Colonic mucosa (tissue), 4 donors: ENCODE measurements at regions not wholly inside any gene's neighbourhood (a gene's known extent, or its start where the extent isn't known, plus 50 kb on each side); places are given as distances from the start of the nearest gene placed in this dataset.

Experiments used
- DNase-seq: peaks from one replicate; pipeline ENCODE4 v3.0.0-alpha.2; 2020
- H3K27ac ChIP-seq: fragments of 200-600 bp; one replicate; pipeline ENCODE4 v1.8.0; 2021
- H3K27me3 ChIP-seq: fragments of 200-600 bp; one replicate; pipeline ENCODE4 v1.8.0; 2021
- H3K36me3 ChIP-seq: fragments of 200-600 bp; one replicate; pipeline ENCODE4 v1.8.0; 2021
- H3K4me1 ChIP-seq: fragments of 200-600 bp; one replicate; pipeline ENCODE4 v1.8.0; 2021; ENCODE audit warnings: mild to moderate bottlenecking
- H3K4me3 ChIP-seq: fragments of 200-600 bp; one replicate; pipeline ENCODE4 v1.8.0; 2021
- H3K9ac ChIP-seq, 2 donors: one replicate each; pipeline ENCODE4 v1.7.0; 2013; ENCODE audit warnings: control low read depth in 2 of 2, low read depth in 2 of 2, low read length in 2 of 2
- H3K9me3 ChIP-seq: fragments of 200-600 bp; one replicate; pipeline ENCODE4 v1.8.0; 2021
- CTCF ChIP-seq: fragments of 200-600 bp; IDR thresholded peaks from one replicate; pipeline ENCODE4 v1.8.0; 2022; ENCODE audit warnings: antibody characterized with exemption, mild to moderate bottlenecking
- intact Hi-C: fragments of 100-400 bp; cut with DNase I; formaldehyde crosslinking; loops from one replicate; pipeline ENCODE4 v1.14.1; 2022
- donor health status: healthy.
- donor health status: DM: no; HTN: no; CAD: no.
- donor health status: DM: no; HTN: no; CAD: no.

DNA sequence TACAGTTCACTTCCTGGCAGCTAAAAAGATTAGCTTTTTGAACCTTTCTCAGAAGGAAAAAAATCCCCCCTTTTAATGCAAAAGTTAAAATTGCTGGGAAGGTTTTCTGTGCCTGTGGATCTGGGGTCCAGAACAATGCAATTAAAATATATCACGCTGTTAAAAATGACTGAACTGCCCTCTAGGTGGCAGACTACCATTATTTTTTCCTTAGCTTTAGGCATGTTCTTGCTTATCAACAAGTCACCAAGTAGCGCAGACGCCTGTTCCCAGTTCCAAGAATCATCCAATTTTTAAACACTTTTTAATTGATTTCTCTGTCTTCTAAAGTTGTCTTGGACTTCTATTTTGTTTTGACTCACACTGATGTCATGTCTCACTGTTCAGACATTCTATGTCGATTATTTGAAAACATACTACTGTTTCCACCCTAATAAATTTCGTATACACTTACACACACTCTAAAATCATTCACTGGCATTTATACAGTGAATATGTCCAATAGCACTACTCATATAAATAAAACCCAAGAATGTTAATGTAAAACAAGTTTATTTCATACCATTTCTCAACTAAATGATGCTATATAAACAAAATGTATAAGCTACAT, 661.6 kb downstream of the RAPGEF2 start:
- Histone ChIP-seq H3K4me1 (no peaks in the 10 kb centered on the region), H3K4me3 (no peak overlapping the region), H3K9me3 (no peaks in the 10 kb centered on the region), H3K27me3 (no peaks in the 10 kb centered on the region), H3K36me3 (no peaks in the 10 kb centered on the region), H3K27ac (no peak overlapping the region), H3K9ac (no peak overlapping the region)
- peak; percentile 41 for TF ChIP-seq CTCF
- peak; percentile 19 for DNase-seq
- intact Hi-C loops: no loop called here

DNA sequence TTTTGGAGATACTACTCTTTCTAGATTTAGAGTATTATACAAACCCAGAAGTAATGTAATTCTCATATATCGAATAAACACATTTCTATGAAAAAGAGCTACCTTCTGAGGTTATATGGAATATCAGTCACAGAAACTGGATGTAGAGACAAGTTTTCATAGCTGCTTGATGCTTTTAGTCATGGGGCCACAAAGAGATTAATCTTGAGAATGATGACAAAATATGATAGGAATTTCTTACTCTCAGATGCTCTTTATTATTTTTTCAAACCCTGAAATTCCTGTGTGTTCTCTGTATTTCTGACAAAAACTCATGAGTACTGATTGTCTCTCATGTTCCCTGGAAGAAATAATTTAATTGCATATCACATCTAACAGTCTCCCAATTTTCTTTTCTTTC, 662.5 kb downstream of the RAPGEF2 start:
- DNase-seq: no peak
- no peaks in the 10 kb centered on the region for H3K27me3 ChIP-seq
- no peak overlapping the region for H3K4me3 ChIP-seq
- intact Hi-C loops: no loop called here
- H3K36me3 ChIP-seq: no peaks in the 10 kb centered on the region
- no peak overlapping the region for H3K27ac ChIP-seq
- H3K9me3 ChIP-seq: no peaks in the 10 kb centered on the region
- H3K4me1 ChIP-seq: no peaks in the 10 kb centered on the region
- no peak overlapping the region for H3K9ac ChIP-seq
- no peak for TF ChIP-seq CTCF

- intact Hi-C loops: no loop called here
- Histone ChIP-seq H3K9ac (no peak overlapping the region), H3K4me1 (no peaks in the 10 kb centered on the region), H3K36me3 (no peaks in the 10 kb centered on the region), H3K27ac (no peak overlapping the region), H3K4me3 (no peak overlapping the region), H3K27me3 (no peaks in the 10 kb centered on the region), H3K9me3 (no peaks in the 10 kb centered on the region)
- TF ChIP-seq CTCF: no peak
- no peak for DNase-seq
These were observed 663.4 kb downstream of the RAPGEF2 start for GRCh38 chr4:159766241-159766640.

- H3K9me3 ChIP-seq: no peaks in the 10 kb centered on the region
- H3K4me3 ChIP-seq: no peak overlapping the region
- no peaks in the 10 kb centered on the region for H3K27me3 ChIP-seq
- no peaks in the 10 kb centered on the region for H3K36me3 ChIP-seq
- no peak for DNase-seq
- no peak overlapping the region for H3K27ac ChIP-seq
- TF ChIP-seq CTCF: no peak
- H3K9ac ChIP-seq: no peak overlapping the region
- intact Hi-C loops: no loop called here
- H3K4me1 ChIP-seq: no peaks in the 10 kb centered on the region
These were observed 664.5 kb downstream of the RAPGEF2 start for GRCh38 chr4:159767406-159767805.

DNA sequence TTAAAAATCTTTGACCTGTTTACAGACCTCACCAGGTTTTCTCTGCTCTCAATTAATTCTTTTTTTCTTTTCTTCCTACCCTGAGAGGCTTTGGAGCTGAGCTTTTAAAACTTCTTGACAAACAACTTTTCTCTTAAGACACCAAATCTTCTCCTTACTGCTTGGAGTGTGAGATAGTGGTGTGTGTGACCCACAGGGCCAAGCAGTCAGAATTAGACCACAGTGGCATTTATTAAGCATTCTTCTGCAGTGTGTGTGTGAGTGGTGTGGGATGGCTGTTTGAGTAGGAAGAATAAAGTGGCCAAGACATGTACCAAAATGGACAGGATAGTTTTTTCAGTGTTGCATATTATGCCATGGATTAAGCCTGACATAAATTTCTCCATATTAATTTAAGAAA, 665.1 kb downstream of the RAPGEF2 start:
- no peaks in the 10 kb centered on the region for H3K27me3 ChIP-seq
- intact Hi-C loops: no loop called here
- H3K4me3 ChIP-seq: no peak overlapping the region
- no peaks in the 10 kb centered on the region for H3K4me1 ChIP-seq
- no peaks in the 10 kb centered on the region for H3K36me3 ChIP-seq
- DNase-seq: no peak
- H3K27ac ChIP-seq: no peak overlapping the region
- TF ChIP-seq CTCF: no peak
- no peaks in the 10 kb centered on the region for H3K9me3 ChIP-seq
- no peak overlapping the region for H3K9ac ChIP-seq
